ENCODE measurements at regions not wholly inside any gene's neighbourhood (a gene's known extent, or its start where the extent isn't known, plus 50 kb on each side); places are given as distances from the start of the nearest gene placed in this dataset.

GRCh38 chr10:8661886-8662285 is 607.4 kb downstream of the GATA3 start:
- ChIA-PET CTCF (no interaction called here), POLR2A (no interaction called here)
- H3K4me3 ChIP-seq (ENCODE audit: low read depth, low read length), result no peak overlapping the region
- peaks cover 4% of the 10 kb centered on the region; the same call in 1 of the 2 replicates for H3K9me3 ChIP-seq (ENCODE audit: control insufficient read depth, insufficient read depth, low read length)
- no peak for DNase-seq (ENCODE audit: low read depth, low spot score)
- no peak overlapping the region for H3K27ac ChIP-seq (ENCODE audit: low read depth, low read length)
- no peaks in the 10 kb centered on the region for H3K27me3 ChIP-seq (ENCODE audit: control insufficient read depth, insufficient read depth, low read length)
- no peak for TF ChIP-seq CTCF (IDR thresholded peaks at IDR 0.05; ENCODE audit: low read depth, low read length)

GRCh38 chr10:8663131-8663530 is 608.6 kb downstream of the GATA3 start:
- ChIA-PET POLR2A (no interaction called here), CTCF (no interaction called here)
- Histone ChIP-seq H3K9me3 (ENCODE audit: control insufficient read depth, insufficient read depth, low read length) (peaks cover 7% of the 10 kb centered on the region), H3K27me3 (ENCODE audit: control insufficient read depth, insufficient read depth, low read length) (no peaks in the 10 kb centered on the region), H3K27ac (ENCODE audit: low read depth, low read length) (no peak overlapping the region), H3K4me3 (ENCODE audit: low read depth, low read length) (no peak overlapping the region)
- no peak for DNase-seq (ENCODE audit: low read depth, low spot score)
- TF ChIP-seq CTCF (IDR thresholded peaks at IDR 0.05; ENCODE audit: low read depth, low read length), result no peak

- Histone ChIP-seq H3K27ac (ENCODE audit: low read depth, low read length) (no peak overlapping the region), H3K9me3 (ENCODE audit: control insufficient read depth, insufficient read depth, low read length) (peaks cover 3% of the 10 kb centered on the region), H3K27me3 (ENCODE audit: control insufficient read depth, insufficient read depth, low read length) (no peaks in the 10 kb centered on the region), H3K4me3 (ENCODE audit: low read depth, low read length) (no peak overlapping the region)
- no peak for TF ChIP-seq CTCF (IDR thresholded peaks at IDR 0.05; ENCODE audit: low read depth, low read length)
- ChIA-PET POLR2A (interaction anchor here (0.5 kb wide), 1 partner anchor 860 kb away, joined by 3 read pairs; no protein-coding TSS in a partner anchor), CTCF (no interaction called here)
- DNase-seq (ENCODE audit: low read depth, low spot score), result no peak
Observed at GRCh38 chr10:8665322-8665721, 610.8 kb downstream of the GATA3 start.

GRCh38 chr10:8670461-8670860 is 616.0 kb downstream of the GATA3 start:
- peaks cover 6% of the 10 kb centered on the region for H3K9me3 ChIP-seq (ENCODE audit: control insufficient read depth, insufficient read depth, low read length)
- DNase-seq (ENCODE audit: low read depth, low spot score), result no peak
- no peak for TF ChIP-seq CTCF (IDR thresholded peaks at IDR 0.05; ENCODE audit: low read depth, low read length)
- H3K27me3 ChIP-seq (ENCODE audit: control insufficient read depth, insufficient read depth, low read length), result no peaks in the 10 kb centered on the region
- no peak overlapping the region for H3K27ac ChIP-seq (ENCODE audit: low read depth, low read length)
- POLR2A ChIA-PET, result no interaction called here
- no peak overlapping the region for H3K4me3 ChIP-seq (ENCODE audit: low read depth, low read length)
- CTCF ChIA-PET, result no interaction called here

- Histone ChIP-seq H3K27me3 (ENCODE audit: control insufficient read depth, insufficient read depth, low read length) (no peaks in the 10 kb centered on the region), H3K4me3 (ENCODE audit: low read depth, low read length) (no peak overlapping the region), H3K9me3 (ENCODE audit: control insufficient read depth, insufficient read depth, low read length) (peaks cover 3% of the 10 kb centered on the region; the same call in 1 of the 2 replicates), H3K27ac (ENCODE audit: low read depth, low read length) (no peak overlapping the region)
- DNase-seq (ENCODE audit: low read depth, low spot score), result no peak
- no peak for TF ChIP-seq CTCF (IDR thresholded peaks at IDR 0.05; ENCODE audit: low read depth, low read length)
- ChIA-PET CTCF (no interaction called here), POLR2A (no interaction called here)
Observed at GRCh38 chr10:8674230-8674629, 619.7 kb downstream of the GATA3 start.

All from AG04450 (cell line).